NCI-H1092 treated with DMSO at 0.1 percent for 48 hours (cell line): ENCODE measurements at regions not wholly inside any gene's neighbourhood (a gene's known extent, or its start where the extent isn't known, plus 50 kb on each side); places are given as distances from the start of the nearest gene placed in this dataset.

Source experiments
- DNase-seq: peaks from one replicate; lab custom pipeline; 2025; lab: John Stamatoyannopoulos, UW

- no peak for DNase-seq
Measured at GRCh38 chr5:87872986-87873385, 395.7 kb downstream of the TMEM161B start.

GRCh38 chr5:87868792-87869191 lies 399.9 kb downstream of the TMEM161B start:
- DNase-seq = no peak

DNA sequence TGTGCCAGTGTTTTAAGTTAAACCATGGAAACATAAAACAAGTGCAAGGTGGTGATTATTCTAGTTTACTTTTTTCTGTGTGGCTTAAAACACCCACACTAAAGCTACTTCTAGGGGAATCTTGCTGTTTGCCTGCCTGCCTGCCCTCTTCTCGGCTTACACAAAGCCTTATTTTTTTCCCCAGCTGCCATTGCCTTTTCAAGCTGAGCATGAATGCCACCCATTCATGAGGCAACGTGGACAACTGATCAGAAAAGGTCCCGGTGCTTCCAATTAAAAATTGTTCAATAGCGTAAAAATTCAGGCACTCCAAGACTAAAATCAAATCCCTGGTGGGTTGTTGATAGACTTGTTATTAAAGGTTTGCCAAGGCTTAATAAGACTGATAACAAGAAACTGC lies 401.4 kb downstream of the TMEM161B start:
- no peak for DNase-seq

DNA sequence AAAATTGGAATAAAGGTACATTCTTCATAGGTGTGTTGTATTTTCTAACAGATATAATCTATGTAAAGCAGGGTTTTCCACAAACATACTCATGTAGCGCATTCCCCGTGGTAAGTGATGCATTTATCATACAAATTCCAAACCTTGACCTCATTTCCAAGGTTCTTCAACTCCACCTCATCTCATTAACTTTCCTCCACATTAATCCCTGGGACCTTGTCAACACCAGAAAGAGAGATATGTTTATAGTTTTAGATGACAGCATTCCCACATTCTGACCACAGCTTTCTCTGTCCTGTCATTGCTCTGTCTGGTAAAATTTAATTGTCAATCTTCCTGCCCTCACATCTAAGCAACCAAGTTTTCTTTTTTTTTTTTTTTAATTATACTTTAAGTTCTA lies 415.1 kb downstream of the TMEM161B start:
- no peak for DNase-seq

GRCh38 chr5:87851603-87852002 lies 417.0 kb downstream of the TMEM161B start:
- no peak for DNase-seq

- DNase-seq = no peak
Measured at GRCh38 chr5:87850843-87851242, 417.8 kb downstream of the TMEM161B start.

GRCh38 chr5:87845734-87846133 lies 422.9 kb downstream of the TMEM161B start:
- DNase-seq = no peak

- no peak for DNase-seq
Measured at GRCh38 chr5:87844866-87845265, 423.8 kb downstream of the TMEM161B start.

- DNase-seq = no peak
Measured at GRCh38 chr5:87844449-87844848, 424.2 kb downstream of the TMEM161B start.

GRCh38 chr5:87836696-87837095 lies 424.0 kb upstream of the CCNH start:
- DNase-seq = no peak

DNA sequence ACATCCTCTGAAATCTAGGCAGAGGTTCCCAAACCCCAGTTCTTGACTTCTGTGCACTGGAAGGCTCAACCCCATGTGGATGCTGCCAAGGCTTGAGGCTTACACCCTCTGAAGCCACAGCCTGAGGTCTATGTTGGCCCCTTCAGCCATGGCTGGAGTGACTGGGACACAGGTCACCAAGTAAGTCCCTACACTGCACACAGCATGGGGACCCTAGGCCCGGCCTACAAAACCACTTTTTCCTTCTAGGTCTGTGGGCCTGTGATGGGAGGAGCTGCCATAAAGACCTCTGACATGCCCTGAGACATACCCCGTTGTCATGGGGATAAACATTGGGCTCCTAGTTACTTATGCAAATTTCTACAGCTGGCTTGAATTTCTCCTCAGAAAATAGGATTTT lies 418.8 kb upstream of the CCNH start:
- DNase-seq = no peak

GRCh38 chr5:87829217-87829551 lies 416.5 kb upstream of the CCNH start:
- no peak for DNase-seq

DNA sequence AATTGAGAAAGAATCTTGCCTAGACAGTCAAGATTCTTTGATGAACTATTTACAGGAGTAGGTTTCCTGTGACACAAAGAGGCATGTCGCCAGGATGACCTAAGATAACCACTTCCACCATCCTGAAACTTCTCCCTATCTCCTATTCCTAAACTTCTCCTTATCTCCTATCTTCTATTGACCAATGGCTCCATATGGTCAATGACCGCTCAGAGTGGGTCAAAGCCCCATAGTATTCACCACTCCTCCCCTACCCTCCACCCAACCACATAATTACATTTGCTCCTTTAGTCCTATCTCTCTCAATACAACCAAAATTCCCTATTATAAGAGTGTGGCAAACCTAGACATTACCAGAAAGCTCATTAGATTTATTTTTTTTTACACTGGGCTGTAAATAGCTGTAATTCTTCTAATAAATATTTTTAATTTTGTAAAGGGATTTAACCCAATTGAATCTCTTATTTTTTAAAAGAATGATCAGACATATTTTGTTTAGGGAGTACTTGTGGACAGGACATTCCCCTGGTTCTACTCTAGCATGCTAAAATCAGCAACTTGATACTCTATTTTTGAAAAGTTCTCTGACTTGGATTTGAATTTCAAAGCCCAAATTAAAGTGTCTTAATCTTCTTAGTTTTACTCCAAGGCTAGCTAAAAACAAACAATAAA lies 416.0 kb upstream of the CCNH start:
- DNase-seq = no peak

DNA sequence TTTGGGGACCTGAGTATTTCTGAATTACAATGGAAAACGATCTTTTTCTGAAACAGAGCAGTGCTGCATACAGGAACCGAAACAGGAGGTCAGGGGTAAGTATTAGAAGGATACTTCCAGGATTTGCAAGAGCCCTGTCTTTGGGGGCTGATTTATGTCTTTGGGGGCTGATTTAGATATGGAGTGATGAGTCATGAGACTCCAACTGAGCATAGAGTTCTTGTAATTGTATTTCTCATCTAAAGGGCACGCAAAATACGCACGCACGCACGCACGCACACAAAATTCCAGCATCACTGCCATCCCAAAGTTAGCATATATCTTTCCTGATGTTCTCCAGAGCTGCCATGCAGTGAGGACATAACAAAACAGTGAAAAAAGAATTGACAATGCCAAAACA lies 414.8 kb upstream of the CCNH start:
- no peak for DNase-seq

GRCh38 chr5:87826507-87826906 lies 413.8 kb upstream of the CCNH start:
- no peak for DNase-seq

GRCh38 chr5:87825583-87825982 lies 412.9 kb upstream of the CCNH start:
- no peak for DNase-seq

GRCh38 chr5:87807783-87808182 lies 395.1 kb upstream of the CCNH start:
- no peak for DNase-seq

- no peak for DNase-seq
Measured at GRCh38 chr5:87803352-87803751, 390.6 kb upstream of the CCNH start.

DNA sequence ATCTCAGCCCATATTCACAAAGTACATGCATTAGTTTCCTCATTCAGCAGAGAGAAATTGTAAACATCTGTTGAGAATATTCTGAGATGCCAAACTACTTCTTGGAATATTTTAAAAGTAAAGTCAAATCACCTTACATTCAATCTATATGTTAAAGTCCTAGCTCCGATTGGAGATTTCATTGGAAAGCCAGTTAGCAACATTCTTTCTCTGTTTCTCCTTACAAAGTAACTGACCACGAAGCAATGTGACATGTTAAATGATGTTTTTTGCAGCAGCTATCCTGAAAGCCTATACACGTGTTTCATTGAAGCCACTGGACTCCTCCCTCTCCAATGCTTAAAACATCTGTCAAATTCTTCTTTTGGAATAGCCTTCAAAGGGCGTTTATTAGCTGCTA lies 379.1 kb upstream of the CCNH start:
- DNase-seq = no peak

DNA sequence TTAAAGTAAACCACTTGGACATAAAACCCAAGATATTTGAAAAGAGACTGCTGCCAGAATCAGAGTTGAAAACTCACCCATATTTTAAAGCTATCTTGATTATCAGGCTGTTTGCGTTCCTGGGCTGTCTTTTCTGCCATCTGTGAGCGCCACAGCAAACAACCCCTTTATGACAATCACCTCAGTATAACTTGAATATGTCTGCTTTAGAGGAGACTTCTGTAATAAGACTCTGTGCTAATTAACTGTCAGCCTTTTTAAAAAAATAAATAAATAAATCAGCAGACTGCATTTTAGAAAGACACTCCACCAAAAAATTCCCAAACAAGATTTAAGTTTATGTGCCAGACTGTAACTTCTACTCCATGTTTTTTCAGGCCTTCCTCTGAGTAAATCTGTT lies 375.7 kb upstream of the CCNH start:
- DNase-seq = no peak

DNA sequence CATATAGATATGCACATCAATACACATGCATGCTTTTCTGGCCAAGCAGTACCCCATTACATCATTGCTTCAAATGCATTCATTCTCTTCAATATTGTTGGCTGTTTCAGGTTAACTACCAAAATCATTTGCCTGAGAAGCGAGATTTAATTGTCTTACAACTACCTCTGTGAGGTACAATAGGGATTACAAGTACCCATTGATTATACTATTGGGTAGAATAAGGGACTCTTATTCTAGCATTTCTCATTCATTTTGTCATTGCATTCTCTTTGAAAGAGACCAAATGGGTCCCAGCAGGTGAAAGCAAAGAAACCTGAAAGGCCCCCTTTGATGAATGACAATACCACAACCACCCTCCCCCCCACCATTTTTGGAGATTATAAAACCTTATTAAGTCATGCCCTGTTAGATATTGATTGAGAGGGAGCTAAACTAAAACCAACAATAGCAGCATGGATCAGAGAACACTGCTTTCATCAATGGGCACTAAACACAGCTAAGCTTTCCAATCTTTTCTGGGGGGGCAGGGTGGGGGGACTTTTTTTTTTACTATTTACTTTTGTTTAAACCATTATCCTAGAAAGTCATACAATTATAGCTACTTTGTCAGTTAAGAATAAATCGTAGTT lies 375.0 kb upstream of the CCNH start:
- DNase-seq = no peak

DNA sequence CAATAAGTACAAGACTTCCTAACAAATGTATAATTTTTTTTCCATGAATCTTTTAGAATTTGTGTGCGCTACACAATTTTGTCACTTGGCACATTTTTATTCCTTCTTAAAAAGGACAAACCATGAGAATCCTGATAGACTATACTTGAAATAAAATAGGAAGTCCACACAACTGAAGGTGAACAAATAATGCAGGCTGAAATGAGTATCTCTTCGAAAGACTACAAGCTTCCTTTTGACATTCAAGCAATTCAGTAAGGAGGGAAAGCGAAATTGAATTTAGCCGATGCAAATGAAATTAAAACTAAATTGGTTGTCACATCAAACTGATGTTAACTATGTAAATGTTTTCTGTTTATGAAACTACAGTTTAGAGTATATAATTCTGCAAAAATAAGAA lies 374.4 kb upstream of the CCNH start:
- DNase-seq = no peak

GRCh38 chr5:87786471-87786870 lies 373.7 kb upstream of the CCNH start:
- DNase-seq = no peak
